Endothelial cell (in vitro differentiated cells): ENCODE measurements at regions not wholly inside any gene's neighbourhood (a gene's known extent, or its start where the extent isn't known, plus 50 kb on each side); places are given as distances from the start of the nearest gene placed in this dataset.

Source experiments
- DNase-seq: peaks from one replicate; pipeline ENCODE4 v3.0.0; 2021; ENCODE audit warnings: low spot score
- H3K27ac Mint-ChIP-seq: one replicate; pipeline ENCODE4 v1.8.0; 2021; ENCODE audit warnings: mixed read lengths, inconsistent platforms; ENCODE audit not compliant: unreplicated experiment
- H3K27me3 Mint-ChIP-seq: one replicate; pipeline ENCODE4 v1.8.0; 2021; ENCODE audit warnings: mild to moderate bottlenecking, moderate library complexity, mixed read lengths, inconsistent platforms; ENCODE audit not compliant: unreplicated experiment
- H3K36me3 Mint-ChIP-seq: one replicate; pipeline ENCODE4 v1.8.0; 2021; ENCODE audit warnings: mild to moderate bottlenecking, low read depth, mixed read lengths, inconsistent platforms; ENCODE audit not compliant: unreplicated experiment
- H3K4me1 Mint-ChIP-seq: one replicate; pipeline ENCODE4 v1.8.0; 2021; ENCODE audit warnings: mild to moderate bottlenecking, mixed read lengths, inconsistent platforms; ENCODE audit not compliant: unreplicated experiment
- H3K4me3 Mint-ChIP-seq: one replicate; pipeline ENCODE4 v1.8.0; 2021; ENCODE audit warnings: mild to moderate bottlenecking, mixed read lengths, inconsistent platforms; ENCODE audit not compliant: unreplicated experiment
- H3K9me3 Mint-ChIP-seq: one replicate; pipeline ENCODE4 v1.8.0; 2021; ENCODE audit warnings: mixed read lengths, inconsistent platforms; ENCODE audit not compliant: unreplicated experiment
- TF ChIP-seq, protein P1 (sequence below): fragments of 200-600 bp; sonication (generic); IDR thresholded peaks from one replicate; pipeline ENCODE4 v1.5.0; 2021; ENCODE audit warnings: antibody characterized with exemption; ENCODE audit not compliant: unreplicated experiment

DNA sequence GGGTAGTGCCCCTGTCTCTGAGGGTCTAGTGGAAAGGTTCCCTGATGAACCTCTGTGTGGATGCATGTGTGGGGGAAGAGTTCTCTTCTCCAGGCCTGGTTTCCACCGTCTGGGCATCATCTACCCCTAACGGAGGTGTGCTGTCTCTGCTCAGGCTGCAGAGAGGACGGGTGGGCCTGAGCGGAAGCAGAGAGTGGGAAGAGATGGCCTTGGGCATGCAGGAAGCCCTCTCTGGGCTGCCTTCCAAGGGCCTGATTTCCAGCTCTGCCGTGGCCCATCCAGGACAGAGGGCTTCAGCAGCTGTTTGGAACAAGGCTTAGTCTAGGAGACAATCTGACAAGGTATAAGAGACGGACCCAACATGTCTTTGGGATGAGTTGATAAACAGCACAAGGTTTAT, 220.1 kb upstream of the DTNBP1 start:
- Mint-ChIP-seq H3K27ac (no peak overlapping the region), H3K4me3 (no peak overlapping the region), H3K4me1 (peaks cover 3% of the 10 kb centered on the region), H3K36me3 (no peaks in the 10 kb centered on the region), H3K9me3 (no peaks in the 10 kb centered on the region), H3K27me3 (no peaks in the 10 kb centered on the region)
- DNase-seq = no peak
- TF ChIP-seq, protein P1, sequence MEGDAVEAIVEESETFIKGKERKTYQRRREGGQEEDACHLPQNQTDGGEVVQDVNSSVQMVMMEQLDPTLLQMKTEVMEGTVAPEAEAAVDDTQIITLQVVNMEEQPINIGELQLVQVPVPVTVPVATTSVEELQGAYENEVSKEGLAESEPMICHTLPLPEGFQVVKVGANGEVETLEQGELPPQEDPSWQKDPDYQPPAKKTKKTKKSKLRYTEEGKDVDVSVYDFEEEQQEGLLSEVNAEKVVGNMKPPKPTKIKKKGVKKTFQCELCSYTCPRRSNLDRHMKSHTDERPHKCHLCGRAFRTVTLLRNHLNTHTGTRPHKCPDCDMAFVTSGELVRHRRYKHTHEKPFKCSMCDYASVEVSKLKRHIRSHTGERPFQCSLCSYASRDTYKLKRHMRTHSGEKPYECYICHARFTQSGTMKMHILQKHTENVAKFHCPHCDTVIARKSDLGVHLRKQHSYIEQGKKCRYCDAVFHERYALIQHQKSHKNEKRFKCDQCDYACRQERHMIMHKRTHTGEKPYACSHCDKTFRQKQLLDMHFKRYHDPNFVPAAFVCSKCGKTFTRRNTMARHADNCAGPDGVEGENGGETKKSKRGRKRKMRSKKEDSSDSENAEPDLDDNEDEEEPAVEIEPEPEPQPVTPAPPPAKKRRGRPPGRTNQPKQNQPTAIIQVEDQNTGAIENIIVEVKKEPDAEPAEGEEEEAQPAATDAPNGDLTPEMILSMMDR = no peak

DNA sequence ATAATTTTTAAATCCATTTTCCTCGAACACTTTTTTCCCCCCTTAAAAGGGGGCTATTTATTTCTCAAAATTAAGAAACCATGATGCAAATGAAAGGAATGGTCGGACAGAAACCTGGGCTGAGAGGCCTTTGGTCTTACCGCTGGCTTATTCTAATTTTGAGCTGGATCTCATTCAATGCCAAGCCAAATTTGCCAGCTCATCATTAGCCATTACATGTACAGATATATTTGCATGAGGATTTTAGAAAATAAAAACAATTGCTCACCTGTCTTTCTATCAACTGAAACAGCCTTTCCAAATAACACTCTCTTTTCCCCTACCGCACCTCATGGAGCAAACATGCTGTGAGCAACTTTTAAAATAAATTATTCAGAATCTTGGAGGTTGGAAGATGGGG, 219.5 kb upstream of the DTNBP1 start:
- Mint-ChIP-seq H3K4me3 (no peak overlapping the region), H3K36me3 (no peaks in the 10 kb centered on the region), H3K9me3 (no peaks in the 10 kb centered on the region), H3K27ac (no peak overlapping the region), H3K4me1 (peaks cover 2% of the 10 kb centered on the region), H3K27me3 (no peaks in the 10 kb centered on the region)
- TF ChIP-seq, protein P1 = no peak
- DNase-seq = no peak

DNA sequence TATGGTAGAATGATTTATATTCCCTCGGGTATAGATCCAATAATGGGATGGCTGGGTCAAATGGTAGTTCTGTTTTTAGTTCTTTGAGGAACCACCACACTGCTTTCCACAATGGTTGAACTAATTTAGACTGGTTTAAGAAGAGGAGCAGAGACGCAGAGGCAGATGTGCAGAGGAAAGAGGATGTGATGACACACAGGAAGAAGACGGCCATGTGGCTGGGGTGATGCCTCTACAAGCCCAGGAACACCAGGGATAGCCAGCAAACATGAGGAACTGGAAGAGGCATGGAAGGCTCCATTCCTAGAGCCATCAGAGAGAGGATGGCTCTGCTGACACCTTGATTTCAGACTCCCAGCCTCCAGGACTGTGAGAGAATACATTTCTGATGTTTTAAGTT, 218.3 kb upstream of the DTNBP1 start:
- TF ChIP-seq, protein P1 = no peak
- H3K27me3 Mint-ChIP-seq = no peaks in the 10 kb centered on the region
- no peak for DNase-seq
- no peak overlapping the region for H3K4me3 Mint-ChIP-seq
- no peaks in the 10 kb centered on the region for H3K9me3 Mint-ChIP-seq
- H3K4me1 Mint-ChIP-seq = no peaks in the 10 kb centered on the region
- no peak overlapping the region for H3K27ac Mint-ChIP-seq
- H3K36me3 Mint-ChIP-seq = no peaks in the 10 kb centered on the region

DNA sequence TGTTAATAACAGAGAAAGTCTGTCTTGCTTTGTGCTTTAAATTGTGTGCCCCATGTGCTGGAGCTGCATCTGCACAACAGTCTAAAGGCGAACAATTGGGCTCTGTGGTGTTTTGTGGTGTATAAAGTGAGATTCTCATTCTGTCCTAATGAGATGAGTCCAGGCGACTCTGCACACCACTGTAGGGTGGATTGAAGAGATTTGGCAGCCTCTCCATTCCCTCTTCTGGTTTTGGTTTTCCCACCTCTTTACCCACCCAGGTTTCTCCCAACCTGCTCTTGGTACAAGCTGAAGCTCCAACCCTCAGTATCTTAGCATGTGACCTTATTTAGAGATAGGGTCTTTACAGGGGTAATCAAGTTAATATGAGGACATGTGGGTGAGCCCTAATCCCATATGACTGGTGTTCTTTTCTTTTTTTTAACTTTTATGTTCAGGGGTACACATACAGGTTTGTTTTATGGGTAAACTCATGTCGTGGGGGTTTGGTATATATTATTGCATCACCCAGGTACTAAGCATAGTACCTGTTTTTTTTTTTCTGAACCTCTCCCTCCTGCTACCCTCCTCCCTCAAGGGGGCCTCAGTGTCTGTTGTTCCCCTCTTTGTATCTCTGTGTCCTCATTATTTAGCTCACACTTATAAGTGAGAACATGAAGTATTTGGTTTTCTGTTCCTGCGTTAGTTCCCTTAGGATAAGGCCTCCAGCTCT, 217.6 kb upstream of the DTNBP1 start:
- Mint-ChIP-seq H3K27ac (no peak overlapping the region), H3K4me3 (no peak overlapping the region), H3K4me1 (no peaks in the 10 kb centered on the region)

More for the DNA sequence above, 217.6 kb upstream of the DTNBP1 start:
- no peaks in the 10 kb centered on the region for H3K27me3 Mint-ChIP-seq
- TF ChIP-seq, protein P1 = no peak
- no peaks in the 10 kb centered on the region for H3K9me3 Mint-ChIP-seq
- H3K36me3 Mint-ChIP-seq = no peaks in the 10 kb centered on the region
- DNase-seq = no peak
